Pancreas (tissue), 10 donors: ENCODE measurements at regions not wholly inside any gene's neighbourhood (a gene's known extent, or its start where the extent isn't known, plus 50 kb on each side); places are given as distances from the start of the nearest gene placed in this dataset.

Experiments
- ATAC-seq, 4 donors: fragments of 200-7000 bp; cut with Tn5 transposase; one replicate each; pipeline versions ENCODE4 v1.8.0 to v1.9.1; 2020; ENCODE audit warnings: mild to moderate bottlenecking in 4 of 4, moderate library complexity in 4 of 4
- DNase-seq, 6 donors: peaks; one replicate each; pipeline ENCODE4 v3.0.0-alpha.2; 2020
- FAIRE-seq: peaks from 2 replicates; lab custom pipeline; 2012; peaks lifted over from hg19 to GRCh38; lab: Jason Lieb, UNC
- H3K27ac ChIP-seq, 4 donors: fragments of 200-600 bp; sonication (generic); 1 replicate in 3 of 4; 2 replicates in 1 of 4; pipeline versions ENCODE4 v1.5.0 to v1.8.0; 2020
- H3K27me3 ChIP-seq, 4 donors: fragments of 200-600 bp; one replicate each; pipeline ENCODE4 v1.8.0; 2021
- H3K36me3 ChIP-seq, 3 donors: fragments of 200-600 bp; sonication (generic) in 1 of 3; one replicate each; pipeline versions ENCODE4 v1.5.0 to v1.8.0; 2020 to 2021
- H3K4me1 ChIP-seq, 3 donors: fragments of 200-600 bp; one replicate each; pipeline ENCODE4 v1.8.0; 2021
- H3K4me3 ChIP-seq, 4 donors: fragments of 200-600 bp; sonication (generic) in 2 of 4; one replicate each; pipeline versions ENCODE4 v1.5.0 to v1.8.0; 2020 to 2021
- H3K9me3 ChIP-seq, 4 donors: fragments of 200-600 bp; one replicate each; pipeline ENCODE4 v1.8.0; 2021
- WGBS, 2 donors: extraction: QIAGEN DNeasy Blood & Tissue Kit; methylation state at CpG; one replicate each; pipeline ENCODE4 v1.1.7; 2013; 5-methylcytosine and 5-hydroxymethylcytosine counted together
- intact Hi-C, 3 donors: fragments of 100-400 bp; cut with DNase I; formaldehyde crosslinking; loops; one replicate each; pipeline versions ENCODE4 v1.11.1 to v1.14.2; 2022
- TF ChIP-seq, protein P1 (sequence below), 4 donors: fragments of 200-600 bp; sonication (generic) in 3 of 4; IDR thresholded peaks; one replicate each; pipeline versions ENCODE4 v1.5.0 to v1.8.0; 2021; ENCODE audit warnings: antibody characterized with exemption in 4 of 4
- donor health status: healthy with polysubstance abuse.
- donor health status: DM: no; HTN: no; CAD: no; lungs with moderate emphysema.
- donor health status: DM: no; HTN: no; CAD: no.
- donor health status: control.
- donor health status: control.
- donor health status: Bipolar disorder and iron deficiency.
- donor health status: DM: yes; HTN: yes; CAD: no.
- donor health status: DM: no; HTN: no; CAD: no.
- donor health status: DM: no; HTN: no; CAD: no.
- donor health status: DM: yes; HTN: yes; CAD: no.

DNA sequence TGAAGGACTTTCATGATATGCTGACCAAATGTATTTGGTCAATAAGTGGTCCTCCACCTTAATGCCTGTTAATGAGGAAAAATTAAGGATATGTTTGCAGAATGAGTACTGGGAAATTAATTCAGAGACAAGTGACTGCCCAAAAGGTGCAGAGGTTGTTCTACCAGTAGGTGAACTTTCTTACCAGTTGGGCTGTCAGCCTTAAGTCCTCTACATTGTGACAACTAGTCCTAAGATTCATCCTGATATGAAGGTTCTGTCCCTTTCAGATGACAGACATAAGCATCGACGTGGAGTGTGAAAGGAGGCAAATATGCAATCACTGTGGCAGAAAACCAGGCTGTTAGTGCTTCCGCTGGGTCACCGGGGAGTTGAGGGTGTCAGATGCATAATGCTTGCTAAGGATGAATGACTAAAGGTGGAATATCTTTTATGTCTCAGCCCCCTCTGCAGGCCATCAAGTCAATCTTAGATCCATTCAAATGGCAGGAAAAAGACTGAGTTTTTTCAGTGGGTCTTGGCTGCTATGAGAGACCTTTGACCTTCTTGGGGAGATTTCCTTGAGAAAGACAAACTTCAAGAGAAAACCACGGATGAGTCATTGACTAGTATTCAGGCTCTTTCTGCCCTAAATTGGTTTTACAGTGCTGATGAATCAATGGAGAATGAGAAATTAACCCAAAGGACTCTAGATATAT is 226.0 kb downstream of the TPBG start:
- peak in 2 of 4 donors; percentile 22 to 29 for ATAC-seq
- TF ChIP-seq, protein P1, sequence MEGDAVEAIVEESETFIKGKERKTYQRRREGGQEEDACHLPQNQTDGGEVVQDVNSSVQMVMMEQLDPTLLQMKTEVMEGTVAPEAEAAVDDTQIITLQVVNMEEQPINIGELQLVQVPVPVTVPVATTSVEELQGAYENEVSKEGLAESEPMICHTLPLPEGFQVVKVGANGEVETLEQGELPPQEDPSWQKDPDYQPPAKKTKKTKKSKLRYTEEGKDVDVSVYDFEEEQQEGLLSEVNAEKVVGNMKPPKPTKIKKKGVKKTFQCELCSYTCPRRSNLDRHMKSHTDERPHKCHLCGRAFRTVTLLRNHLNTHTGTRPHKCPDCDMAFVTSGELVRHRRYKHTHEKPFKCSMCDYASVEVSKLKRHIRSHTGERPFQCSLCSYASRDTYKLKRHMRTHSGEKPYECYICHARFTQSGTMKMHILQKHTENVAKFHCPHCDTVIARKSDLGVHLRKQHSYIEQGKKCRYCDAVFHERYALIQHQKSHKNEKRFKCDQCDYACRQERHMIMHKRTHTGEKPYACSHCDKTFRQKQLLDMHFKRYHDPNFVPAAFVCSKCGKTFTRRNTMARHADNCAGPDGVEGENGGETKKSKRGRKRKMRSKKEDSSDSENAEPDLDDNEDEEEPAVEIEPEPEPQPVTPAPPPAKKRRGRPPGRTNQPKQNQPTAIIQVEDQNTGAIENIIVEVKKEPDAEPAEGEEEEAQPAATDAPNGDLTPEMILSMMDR (IDR thresholded peaks at IDR 0.05) = no peak
- DNase-seq = no peak
- no peak overlapping the region for H3K27ac ChIP-seq
- 38 to 42% methylated on average over 5 of the region's 5 CpGs for WGBS, 2 donors
- H3K4me1 ChIP-seq = no peaks in the 10 kb centered on the region
- intact Hi-C loops = no loop called here
- no peak for FAIRE-seq
- no peaks in the 10 kb centered on the region for H3K9me3 ChIP-seq
- H3K4me3 ChIP-seq = no peak overlapping the region
- H3K27me3 ChIP-seq = peaks cover 0 to 3% (median 0%) of the 10 kb centered on the region in 4 donors
- H3K36me3 ChIP-seq = no peaks in the 10 kb centered on the region

DNA sequence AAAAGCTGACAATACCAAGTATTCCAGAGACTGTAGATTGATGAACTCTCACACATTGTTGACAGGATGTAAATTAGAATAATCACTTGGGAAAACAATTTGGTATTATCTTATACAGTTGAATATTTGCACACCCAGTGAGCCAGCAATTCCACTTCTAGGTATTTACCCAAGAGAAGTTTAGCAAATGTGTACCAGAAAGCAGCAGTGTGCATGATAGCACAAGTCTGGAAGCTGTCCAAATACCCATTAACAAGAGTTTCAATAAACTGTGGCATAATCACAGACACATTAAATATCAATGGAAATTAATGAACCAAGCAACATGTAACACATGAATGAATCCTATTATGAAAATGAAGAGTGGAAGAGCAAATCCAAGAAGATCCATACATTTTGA is 233.6 kb downstream of the TPBG start:
- DNase-seq (no peak), FAIRE-seq (no peak), ATAC-seq (no peak)
- no peak overlapping the region for H3K27ac ChIP-seq
- no peaks in the 10 kb centered on the region for H3K4me1 ChIP-seq
- intact Hi-C loops = no loop called here
- H3K27me3 ChIP-seq = no peaks in the 10 kb centered on the region
- H3K4me3 ChIP-seq = no peak overlapping the region
- TF ChIP-seq, protein P1 (IDR thresholded peaks at IDR 0.05) = no peak
- no peaks in the 10 kb centered on the region for H3K36me3 ChIP-seq
- H3K9me3 ChIP-seq = no peaks in the 10 kb centered on the region

- no peak for DNase-seq
- no peaks in the 10 kb centered on the region for H3K36me3 ChIP-seq
- H3K27me3 ChIP-seq = no peaks in the 10 kb centered on the region
- TF ChIP-seq, protein P1 (IDR thresholded peaks at IDR 0.05) = no peak
- no peak for ATAC-seq
- no peak for FAIRE-seq
- H3K27ac ChIP-seq = no peak overlapping the region
- no peak overlapping the region for H3K4me3 ChIP-seq
- H3K4me1 ChIP-seq = no peaks in the 10 kb centered on the region
- H3K9me3 ChIP-seq = no peaks in the 10 kb centered on the region
- WGBS, 2 donors = 47 to 56% methylated on average over 4 of the region's 4 CpGs
- intact Hi-C loops = no loop called here
These were observed 239.2 kb downstream of the TPBG start for GRCh38 chr6:82602776-82603175.

GRCh38 chr6:82603871-82604270 is 240.3 kb downstream of the TPBG start:
- 67 to 74% methylated on average over 1 of the region's 1 CpG for WGBS, 2 donors
- FAIRE-seq (no peak), ATAC-seq (no peak), DNase-seq (no peak)
- Histone ChIP-seq H3K9me3 (no peaks in the 10 kb centered on the region), H3K27ac (no peak overlapping the region), H3K27me3 (no peaks in the 10 kb centered on the region), H3K4me1 (no peaks in the 10 kb centered on the region), H3K4me3 (no peak overlapping the region), H3K36me3 (no peaks in the 10 kb centered on the region)
- intact Hi-C loops = no loop called here
- TF ChIP-seq, protein P1 (IDR thresholded peaks at IDR 0.05) = no peak

- FAIRE-seq (no peak), DNase-seq (no peak), ATAC-seq (no peak)
- Histone ChIP-seq H3K4me3 (no peak overlapping the region), H3K36me3 (no peaks in the 10 kb centered on the region), H3K27me3 (no peaks in the 10 kb centered on the region), H3K27ac (no peak overlapping the region), H3K4me1 (no peaks in the 10 kb centered on the region), H3K9me3 (no peaks in the 10 kb centered on the region)
- WGBS, 2 donors = 3 to 9% methylated on average over 1 of the region's 1 CpG
- intact Hi-C loops = no loop called here
- TF ChIP-seq, protein P1 (IDR thresholded peaks at IDR 0.05) = no peak
These were observed 244.5 kb downstream of the TPBG start for GRCh38 chr6:82607998-82608725.
